K562 (cell line): ENCODE measurements at regions not wholly inside any gene's neighbourhood (a gene's known extent, or its start where the extent isn't known, plus 50 kb on each side); places are given as distances from the start of the nearest gene placed in this dataset.
A peak's percentile ranks its signal among the peaks of the same experiment; 100 is the strongest.

ENCODE experiments used
- KHSRP ChIP-seq: fragments of 450-650 bp; IDR thresholded peaks from 2 replicates; pipeline ENCODE4 v1.6.1; 2017
- MAFK ChIP-seq: IDR thresholded peaks from 2 replicates; pipeline ENCODE4 v1.6.1; 2011; ENCODE audit warnings: low read length, improper control_type of control experiment
- MYBL2 ChIP-seq, 2 experiments: fragments of 450-650 bp in 1 of 2; sonication (generic) in 1 of 2; formaldehyde crosslinking in 1 of 2; IDR thresholded peaks; 2 replicates each; pipeline versions ENCODE4 v1.6.1 to v1.8.1; 2017 to 2022; ENCODE audit warnings: borderline replicate concordance in 1 of 2, inconsistent platforms in 1 of 2, low read depth in 1 of 2, mild to moderate bottlenecking in 1 of 2, missing genetic modification reagents in 1 of 2, moderate library complexity in 1 of 2
- PURB ChIP-seq: sonication (generic); formaldehyde crosslinking; IDR thresholded peaks from 2 replicates; pipeline ENCODE4 v1.9.0; 2021; ENCODE audit warnings: low read depth, mild to moderate bottlenecking, missing genetic modification reagents
- TRIM24 ChIP-seq, 2 experiments: fragments of 450-650 bp; IDR thresholded peaks; 2 replicates each; pipeline ENCODE4 v1.6.1; 2016
- TF ChIP-seq, protein P1 (sequence below): fragments of 450-650 bp; IDR thresholded peaks from 2 replicates; pipeline ENCODE4 v1.6.1; 2016; ENCODE audit warnings: mild to moderate bottlenecking, moderate library complexity
- TF ChIP-seq, protein P2 (sequence below): fragments of 450-650 bp; formaldehyde crosslinking; IDR thresholded peaks from 2 replicates; pipeline ENCODE4 v1.4.0; 2020; ENCODE audit warnings: mild to moderate bottlenecking, moderate library complexity
- TF ChIP-seq, protein P3 (sequence below), 2 experiments: fragments of 150-350 bp in 1 of 2; IDR thresholded peaks; 2 replicates each; pipeline ENCODE4 v1.6.1; 2012 to 2016; ENCODE audit warnings: low read depth in 2 of 2, low read length in 2 of 2, mild to moderate bottlenecking in 1 of 2, moderate library complexity in 1 of 2

DNA sequence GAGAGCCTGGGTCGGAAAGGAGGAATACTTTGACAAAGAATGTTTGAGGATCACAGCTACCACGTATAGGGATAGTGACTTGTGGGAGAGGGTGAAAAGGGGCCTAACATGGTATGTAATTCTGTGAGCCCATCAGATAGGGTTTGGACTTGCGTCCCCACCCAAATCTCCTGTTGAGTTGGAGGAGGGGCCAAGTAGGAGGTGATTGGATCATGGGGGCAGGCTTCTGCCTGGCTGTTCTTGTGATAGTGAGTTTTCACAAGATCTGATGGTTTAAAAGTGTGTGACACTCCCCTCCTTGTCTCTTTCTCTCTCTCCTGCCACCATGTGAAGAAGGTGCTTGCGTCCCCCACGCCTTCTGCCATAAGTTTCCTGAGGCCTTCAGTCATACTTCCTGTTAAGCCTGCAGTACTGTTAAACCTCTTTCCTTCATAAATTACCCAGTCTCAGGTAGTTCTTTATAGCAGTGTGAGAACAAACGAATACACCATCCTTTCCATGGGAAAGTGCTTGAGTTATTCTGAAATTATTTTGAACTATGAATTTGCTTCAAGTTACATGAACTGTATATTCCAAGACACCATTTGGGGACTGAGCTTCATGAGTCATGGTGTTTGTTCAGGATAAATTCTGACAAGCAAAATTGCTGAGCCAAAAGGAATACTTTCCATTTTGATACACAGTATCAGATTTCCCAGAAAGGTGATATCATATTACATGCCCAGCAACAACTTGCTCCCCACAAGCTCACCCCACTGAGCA, 68.8 kb upstream of the SSBP2 start (continued):
- TF ChIP-seq, protein P1, sequence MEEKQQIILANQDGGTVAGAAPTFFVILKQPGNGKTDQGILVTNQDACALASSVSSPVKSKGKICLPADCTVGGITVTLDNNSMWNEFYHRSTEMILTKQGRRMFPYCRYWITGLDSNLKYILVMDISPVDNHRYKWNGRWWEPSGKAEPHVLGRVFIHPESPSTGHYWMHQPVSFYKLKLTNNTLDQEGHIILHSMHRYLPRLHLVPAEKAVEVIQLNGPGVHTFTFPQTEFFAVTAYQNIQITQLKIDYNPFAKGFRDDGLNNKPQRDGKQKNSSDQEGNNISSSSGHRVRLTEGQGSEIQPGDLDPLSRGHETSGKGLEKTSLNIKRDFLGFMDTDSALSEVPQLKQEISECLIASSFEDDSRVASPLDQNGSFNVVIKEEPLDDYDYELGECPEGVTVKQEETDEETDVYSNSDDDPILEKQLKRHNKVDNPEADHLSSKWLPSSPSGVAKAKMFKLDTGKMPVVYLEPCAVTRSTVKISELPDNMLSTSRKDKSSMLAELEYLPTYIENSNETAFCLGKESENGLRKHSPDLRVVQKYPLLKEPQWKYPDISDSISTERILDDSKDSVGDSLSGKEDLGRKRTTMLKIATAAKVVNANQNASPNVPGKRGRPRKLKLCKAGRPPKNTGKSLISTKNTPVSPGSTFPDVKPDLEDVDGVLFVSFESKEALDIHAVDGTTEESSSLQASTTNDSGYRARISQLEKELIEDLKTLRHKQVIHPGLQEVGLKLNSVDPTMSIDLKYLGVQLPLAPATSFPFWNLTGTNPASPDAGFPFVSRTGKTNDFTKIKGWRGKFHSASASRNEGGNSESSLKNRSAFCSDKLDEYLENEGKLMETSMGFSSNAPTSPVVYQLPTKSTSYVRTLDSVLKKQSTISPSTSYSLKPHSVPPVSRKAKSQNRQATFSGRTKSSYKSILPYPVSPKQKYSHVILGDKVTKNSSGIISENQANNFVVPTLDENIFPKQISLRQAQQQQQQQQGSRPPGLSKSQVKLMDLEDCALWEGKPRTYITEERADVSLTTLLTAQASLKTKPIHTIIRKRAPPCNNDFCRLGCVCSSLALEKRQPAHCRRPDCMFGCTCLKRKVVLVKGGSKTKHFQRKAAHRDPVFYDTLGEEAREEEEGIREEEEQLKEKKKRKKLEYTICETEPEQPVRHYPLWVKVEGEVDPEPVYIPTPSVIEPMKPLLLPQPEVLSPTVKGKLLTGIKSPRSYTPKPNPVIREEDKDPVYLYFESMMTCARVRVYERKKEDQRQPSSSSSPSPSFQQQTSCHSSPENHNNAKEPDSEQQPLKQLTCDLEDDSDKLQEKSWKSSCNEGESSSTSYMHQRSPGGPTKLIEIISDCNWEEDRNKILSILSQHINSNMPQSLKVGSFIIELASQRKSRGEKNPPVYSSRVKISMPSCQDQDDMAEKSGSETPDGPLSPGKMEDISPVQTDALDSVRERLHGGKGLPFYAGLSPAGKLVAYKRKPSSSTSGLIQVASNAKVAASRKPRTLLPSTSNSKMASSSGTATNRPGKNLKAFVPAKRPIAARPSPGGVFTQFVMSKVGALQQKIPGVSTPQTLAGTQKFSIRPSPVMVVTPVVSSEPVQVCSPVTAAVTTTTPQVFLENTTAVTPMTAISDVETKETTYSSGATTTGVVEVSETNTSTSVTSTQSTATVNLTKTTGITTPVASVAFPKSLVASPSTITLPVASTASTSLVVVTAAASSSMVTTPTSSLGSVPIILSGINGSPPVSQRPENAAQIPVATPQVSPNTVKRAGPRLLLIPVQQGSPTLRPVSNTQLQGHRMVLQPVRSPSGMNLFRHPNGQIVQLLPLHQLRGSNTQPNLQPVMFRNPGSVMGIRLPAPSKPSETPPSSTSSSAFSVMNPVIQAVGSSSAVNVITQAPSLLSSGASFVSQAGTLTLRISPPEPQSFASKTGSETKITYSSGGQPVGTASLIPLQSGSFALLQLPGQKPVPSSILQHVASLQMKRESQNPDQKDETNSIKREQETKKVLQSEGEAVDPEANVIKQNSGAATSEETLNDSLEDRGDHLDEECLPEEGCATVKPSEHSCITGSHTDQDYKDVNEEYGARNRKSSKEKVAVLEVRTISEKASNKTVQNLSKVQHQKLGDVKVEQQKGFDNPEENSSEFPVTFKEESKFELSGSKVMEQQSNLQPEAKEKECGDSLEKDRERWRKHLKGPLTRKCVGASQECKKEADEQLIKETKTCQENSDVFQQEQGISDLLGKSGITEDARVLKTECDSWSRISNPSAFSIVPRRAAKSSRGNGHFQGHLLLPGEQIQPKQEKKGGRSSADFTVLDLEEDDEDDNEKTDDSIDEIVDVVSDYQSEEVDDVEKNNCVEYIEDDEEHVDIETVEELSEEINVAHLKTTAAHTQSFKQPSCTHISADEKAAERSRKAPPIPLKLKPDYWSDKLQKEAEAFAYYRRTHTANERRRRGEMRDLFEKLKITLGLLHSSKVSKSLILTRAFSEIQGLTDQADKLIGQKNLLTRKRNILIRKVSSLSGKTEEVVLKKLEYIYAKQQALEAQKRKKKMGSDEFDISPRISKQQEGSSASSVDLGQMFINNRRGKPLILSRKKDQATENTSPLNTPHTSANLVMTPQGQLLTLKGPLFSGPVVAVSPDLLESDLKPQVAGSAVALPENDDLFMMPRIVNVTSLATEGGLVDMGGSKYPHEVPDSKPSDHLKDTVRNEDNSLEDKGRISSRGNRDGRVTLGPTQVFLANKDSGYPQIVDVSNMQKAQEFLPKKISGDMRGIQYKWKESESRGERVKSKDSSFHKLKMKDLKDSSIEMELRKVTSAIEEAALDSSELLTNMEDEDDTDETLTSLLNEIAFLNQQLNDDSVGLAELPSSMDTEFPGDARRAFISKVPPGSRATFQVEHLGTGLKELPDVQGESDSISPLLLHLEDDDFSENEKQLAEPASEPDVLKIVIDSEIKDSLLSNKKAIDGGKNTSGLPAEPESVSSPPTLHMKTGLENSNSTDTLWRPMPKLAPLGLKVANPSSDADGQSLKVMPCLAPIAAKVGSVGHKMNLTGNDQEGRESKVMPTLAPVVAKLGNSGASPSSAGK: 0 out of 2 replicates have a peak, but pooled peaks have one; percentile 22
- TF ChIP-seq TRIM24 (IDR thresholded peaks at IDR 0.05) (0 out of 4 replicates have a peak, but pooled peaks of 1 of the 2 experiments have one; percentile 24), KHSRP (no peak), MYBL2 (IDR thresholded peaks at IDR 0.05; ENCODE audit: low read depth) (no peak), MYBL2 (CRISPR knock-in tag; IDR thresholded peaks at IDR 0.05; ENCODE audit: borderline replicate concordance) (no peak), PURB (no peak), MAFK (0 out of 2 replicates have a peak, but pooled peaks have one; percentile 46)
- TF ChIP-seq, protein P2, sequence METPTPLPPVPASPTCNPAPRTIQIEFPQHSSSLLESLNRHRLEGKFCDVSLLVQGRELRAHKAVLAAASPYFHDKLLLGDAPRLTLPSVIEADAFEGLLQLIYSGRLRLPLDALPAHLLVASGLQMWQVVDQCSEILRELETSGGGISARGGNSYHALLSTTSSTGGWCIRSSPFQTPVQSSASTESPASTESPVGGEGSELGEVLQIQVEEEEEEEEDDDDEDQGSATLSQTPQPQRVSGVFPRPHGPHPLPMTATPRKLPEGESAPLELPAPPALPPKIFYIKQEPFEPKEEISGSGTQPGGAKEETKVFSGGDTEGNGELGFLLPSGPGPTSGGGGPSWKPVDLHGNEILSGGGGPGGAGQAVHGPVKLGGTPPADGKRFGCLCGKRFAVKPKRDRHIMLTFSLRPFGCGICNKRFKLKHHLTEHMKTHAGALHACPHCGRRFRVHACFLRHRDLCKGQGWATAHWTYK (CRISPR knock-in tag): no peak
- TF ChIP-seq, protein P3, sequence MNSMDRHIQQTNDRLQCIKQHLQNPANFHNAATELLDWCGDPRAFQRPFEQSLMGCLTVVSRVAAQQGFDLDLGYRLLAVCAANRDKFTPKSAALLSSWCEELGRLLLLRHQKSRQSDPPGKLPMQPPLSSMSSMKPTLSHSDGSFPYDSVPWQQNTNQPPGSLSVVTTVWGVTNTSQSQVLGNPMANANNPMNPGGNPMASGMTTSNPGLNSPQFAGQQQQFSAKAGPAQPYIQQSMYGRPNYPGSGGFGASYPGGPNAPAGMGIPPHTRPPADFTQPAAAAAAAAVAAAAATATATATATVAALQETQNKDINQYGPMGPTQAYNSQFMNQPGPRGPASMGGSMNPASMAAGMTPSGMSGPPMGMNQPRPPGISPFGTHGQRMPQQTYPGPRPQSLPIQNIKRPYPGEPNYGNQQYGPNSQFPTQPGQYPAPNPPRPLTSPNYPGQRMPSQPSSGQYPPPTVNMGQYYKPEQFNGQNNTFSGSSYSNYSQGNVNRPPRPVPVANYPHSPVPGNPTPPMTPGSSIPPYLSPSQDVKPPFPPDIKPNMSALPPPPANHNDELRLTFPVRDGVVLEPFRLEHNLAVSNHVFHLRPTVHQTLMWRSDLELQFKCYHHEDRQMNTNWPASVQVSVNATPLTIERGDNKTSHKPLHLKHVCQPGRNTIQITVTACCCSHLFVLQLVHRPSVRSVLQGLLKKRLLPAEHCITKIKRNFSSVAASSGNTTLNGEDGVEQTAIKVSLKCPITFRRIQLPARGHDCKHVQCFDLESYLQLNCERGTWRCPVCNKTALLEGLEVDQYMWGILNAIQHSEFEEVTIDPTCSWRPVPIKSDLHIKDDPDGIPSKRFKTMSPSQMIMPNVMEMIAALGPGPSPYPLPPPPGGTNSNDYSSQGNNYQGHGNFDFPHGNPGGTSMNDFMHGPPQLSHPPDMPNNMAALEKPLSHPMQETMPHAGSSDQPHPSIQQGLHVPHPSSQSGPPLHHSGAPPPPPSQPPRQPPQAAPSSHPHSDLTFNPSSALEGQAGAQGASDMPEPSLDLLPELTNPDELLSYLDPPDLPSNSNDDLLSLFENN (IDR thresholded peaks at IDR 0.05; ENCODE audit: low read depth in 2 of 2, low read length in 2 of 2): no peak
